Fibroblast of mammary gland (primary cell): ENCODE measurements at regions not wholly inside any gene's neighbourhood (a gene's known extent, or its start where the extent isn't known, plus 50 kb on each side); places are given as distances from the start of the nearest gene placed in this dataset.

Source experiments
- DNase-seq: peaks from one replicate; pipeline ENCODE4 v3.0.0-alpha.2; 2010; ENCODE audit warnings: low read depth
- H3K4me3 ChIP-seq: 2 replicates; pipeline ENCODE4 v1.5.1; 2011; ENCODE audit warnings: low read depth, mild to moderate bottlenecking, low read length, moderate library complexity; ENCODE audit not compliant: control insufficient read depth
- CTCF ChIP-seq: conservative IDR thresholded peaks from 2 replicates; pipeline ENCODE4 v1.5.1; 2011; ENCODE audit warnings: low read depth, low read length, inconsistent platforms; ENCODE audit not compliant: control insufficient read depth, insufficient read depth

- TF ChIP-seq CTCF = no peak
- no peak for DNase-seq
Observed at GRCh38 chr11:115111066-115111465, 393.1 kb downstream of the CADM1 start.

GRCh38 chr11:115112754-115113153, 391.5 kb downstream of the CADM1 start:
- no peak for TF ChIP-seq CTCF
- no peak for DNase-seq
- no peak overlapping the region for H3K4me3 ChIP-seq

More at GRCh38 chr11:115111066-115111465, 393.1 kb downstream of the CADM1 start:
- H3K4me3 ChIP-seq = no peak overlapping the region

GRCh38 chr11:115117956-115118493, 386.2 kb downstream of the CADM1 start:
- TF ChIP-seq CTCF = no peak
- H3K4me3 ChIP-seq = no peak overlapping the region
- DNase-seq = no peak

GRCh38 chr11:115119146-115119545, 385.1 kb downstream of the CADM1 start:
- H3K4me3 ChIP-seq = no peak overlapping the region
- no peak for TF ChIP-seq CTCF
- no peak for DNase-seq
